GM23338 (cell line): ENCODE measurements at regions not wholly inside any gene's neighbourhood (a gene's known extent, or its start where the extent isn't known, plus 50 kb on each side); places are given as distances from the start of the nearest gene placed in this dataset.

Experiments
- CTCF ChIP-seq, 2 experiments: fragments of 200-600 bp in 1 of 2; sonication (generic) in 1 of 2; conservative IDR thresholded peaks; 2 replicates each; pipeline versions ENCODE4 v1.5.1 to v1.6.1; 2016 to 2017; ENCODE audit warnings: antibody characterized with exemption in 2 of 2, low read depth in 2 of 2, mild to moderate bottlenecking in 2 of 2, moderate library complexity in 1 of 2
- EZH2 ChIP-seq: fragments of 200-600 bp; sonication (generic); IDR thresholded peaks from one replicate; pipeline ENCODE4 v1.8.0; 2017; ENCODE audit warnings: antibody characterized with exemption, mild to moderate bottlenecking, low read depth; ENCODE audit not compliant: unreplicated experiment
- EZH2phosphoT487 ChIP-seq: fragments of 200-600 bp; sonication (generic); IDR thresholded peaks from one replicate; pipeline ENCODE4 v1.8.1; 2018; ENCODE audit warnings: antibody characterized with exemption; ENCODE audit not compliant: unreplicated experiment

GRCh38 chr4:163901319-163901718, 406.8 kb downstream of the TMA16 start:
- peak; percentile 18 to 40; a peak in 2 of 4 replicates for TF ChIP-seq CTCF (conservative IDR thresholded peaks at IDR 0.05; ENCODE audit: low read depth in 2 of 2)
- no peak for TF ChIP-seq EZH2
- no peak for TF ChIP-seq EZH2phosphoT487
